Neural crest cell (in vitro differentiated cells): ENCODE measurements at regions not wholly inside any gene's neighbourhood (a gene's known extent, or its start where the extent isn't known, plus 50 kb on each side); places are given as distances from the start of the nearest gene placed in this dataset.

Experiments used
- DNase-seq: peaks from one replicate; pipeline ENCODE4 v3.0.0; 2021; ENCODE audit warnings: low read depth, mixed read lengths, low spot score
- H3K27ac Mint-ChIP-seq: one replicate; pipeline ENCODE4 v1.8.0; 2021; ENCODE audit warnings: mild to moderate bottlenecking, mixed read lengths; ENCODE audit not compliant: unreplicated experiment
- H3K27me3 Mint-ChIP-seq: 2 replicates; pipeline ENCODE4 v1.8.0; 2021; ENCODE audit warnings: low read depth, mild to moderate bottlenecking, mixed read lengths
- H3K36me3 Mint-ChIP-seq: 2 replicates; pipeline ENCODE4 v1.8.0; 2021; ENCODE audit warnings: low read depth, mild to moderate bottlenecking, mixed read lengths
- H3K4me1 Mint-ChIP-seq: 2 replicates; pipeline ENCODE4 v1.8.0; 2021; ENCODE audit warnings: mixed read lengths
- H3K4me3 Mint-ChIP-seq: one replicate; pipeline ENCODE4 v1.8.0; 2021; ENCODE audit warnings: mild to moderate bottlenecking, mixed read lengths
- H3K9me3 Mint-ChIP-seq: 2 replicates; pipeline ENCODE4 v1.8.0; 2021; ENCODE audit warnings: mixed read lengths
- CTCF ChIP-seq: fragments of 200-600 bp; sonication (generic); conservative IDR thresholded peaks from 2 replicates; pipeline ENCODE4 v1.5.0; 2021; ENCODE audit warnings: antibody characterized with exemption, mild to moderate bottlenecking

- Mint-ChIP-seq H3K4me3 (no peak overlapping the region), H3K4me1 (peaks cover 20% of the 10 kb centered on the region), H3K27ac (no peak overlapping the region), H3K27me3 (no peaks in the 10 kb centered on the region), H3K36me3 (no peaks in the 10 kb centered on the region), H3K9me3 (no peaks in the 10 kb centered on the region)
- no peak for TF ChIP-seq CTCF
- DNase-seq: no peak
Measured at GRCh38 chr10:4013651-4014121, 228.7 kb upstream of the KLF6 start.

GRCh38 chr10:4012848-4013247 lies 227.8 kb upstream of the KLF6 start:
- H3K36me3 Mint-ChIP-seq: no peaks in the 10 kb centered on the region
- peaks cover 14% of the 10 kb centered on the region for H3K4me1 Mint-ChIP-seq
- no peak for DNase-seq
- H3K9me3 Mint-ChIP-seq: no peaks in the 10 kb centered on the region
- no peak overlapping the region for H3K4me3 Mint-ChIP-seq
- no peak overlapping the region for H3K27ac Mint-ChIP-seq
- TF ChIP-seq CTCF: no peak
- no peaks in the 10 kb centered on the region for H3K27me3 Mint-ChIP-seq

- H3K27ac Mint-ChIP-seq: peak overlapping the region; percentile 4
- H3K27me3 Mint-ChIP-seq: no peaks in the 10 kb centered on the region
- no peaks in the 10 kb centered on the region for H3K36me3 Mint-ChIP-seq
- peaks cover 5% of the 10 kb centered on the region for H3K4me1 Mint-ChIP-seq
- no peaks in the 10 kb centered on the region for H3K9me3 Mint-ChIP-seq
- TF ChIP-seq CTCF: no peak
- DNase-seq: no peak
- H3K4me3 Mint-ChIP-seq: no peak overlapping the region
Measured at GRCh38 chr10:4011136-4011812, 226.3 kb upstream of the KLF6 start.

GRCh38 chr10:4008676-4009382 lies 223.8 kb upstream of the KLF6 start:
- Mint-ChIP-seq H3K27ac (no peak overlapping the region), H3K9me3 (no peaks in the 10 kb centered on the region), H3K4me3 (no peak overlapping the region), H3K36me3 (no peaks in the 10 kb centered on the region), H3K27me3 (no peaks in the 10 kb centered on the region), H3K4me1 (peaks cover 13% of the 10 kb centered on the region)
- TF ChIP-seq CTCF: no peak
- DNase-seq: no peak

- H3K36me3 Mint-ChIP-seq: no peaks in the 10 kb centered on the region
- no peaks in the 10 kb centered on the region for H3K9me3 Mint-ChIP-seq
- H3K27ac Mint-ChIP-seq: no peak overlapping the region
- DNase-seq: no peak
- no peaks in the 10 kb centered on the region for H3K27me3 Mint-ChIP-seq
- no peak overlapping the region for H3K4me3 Mint-ChIP-seq
- no peak for TF ChIP-seq CTCF
- peaks cover 13% of the 10 kb centered on the region for H3K4me1 Mint-ChIP-seq
Measured at GRCh38 chr10:4007771-4008170, 222.8 kb upstream of the KLF6 start.
